ENCODE measurements at regions not wholly inside any gene's neighbourhood (a gene's known extent, or its start where the extent isn't known, plus 50 kb on each side); places are given as distances from the start of the nearest gene placed in this dataset.
A peak's percentile ranks its signal among the peaks of the same experiment; 100 is the strongest.

DNA sequence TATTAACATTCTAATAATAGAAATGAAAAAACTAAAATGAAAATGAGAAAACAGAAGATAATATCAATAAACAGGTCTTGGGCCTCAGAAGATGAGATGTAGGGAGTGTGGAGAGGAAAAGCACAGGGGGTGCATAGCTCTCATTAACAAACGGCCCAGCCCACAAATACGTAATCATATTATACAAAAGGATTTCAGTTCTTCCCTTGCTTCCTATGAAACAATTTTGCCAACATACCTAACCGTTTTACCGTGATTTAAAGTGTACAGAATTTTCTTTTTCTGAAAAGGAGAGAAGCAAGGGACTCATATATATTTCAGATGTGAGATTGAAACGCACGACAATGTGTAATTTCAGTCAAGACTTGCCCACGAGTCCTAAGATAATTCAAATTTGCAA, 136.0 kb downstream of the HFE start:
- Mint-ChIP-seq H3K4me3 (no peak overlapping the region), H3K36me3 (ENCODE audit: low read depth) (no peaks in the 10 kb centered on the region), H3K9me3 (no peaks in the 10 kb centered on the region), H3K27ac (no peak overlapping the region), H3K27me3 (no peaks in the 10 kb centered on the region), H3K4me1 (ENCODE audit: low read depth) (peaks cover 5% of the 10 kb centered on the region)
- peaks cover 4% of the 10 kb centered on the region for H3K36me3 ChIP-seq (ENCODE audit: insufficient read depth, low read length)
- POLR2A ChIA-PET: interaction anchor here (0.6 to 7.1 kb wide), 36 partner anchors 7 to 1670 kb away, joined by 3 to 378 read pairs (median 6); partner anchors contain the start of gene HMGN4
- peaks cover 0 to 13% of the 10 kb centered on the region in 2 experiments for H3K9me3 ChIP-seq (ENCODE audit: control insufficient read depth in 1 of 2, insufficient read depth in 1 of 2, low read length in 2 of 2)
- H3K27ac ChIP-seq (ENCODE audit: low read depth in 1 of 2, low read length in 2 of 2): peak overlapping the region; percentile 32 to 72
- H3K4me1 ChIP-seq (ENCODE audit: insufficient read depth, low read length): peaks cover 19% of the 10 kb centered on the region
- TF ChIP-seq, protein P1, sequence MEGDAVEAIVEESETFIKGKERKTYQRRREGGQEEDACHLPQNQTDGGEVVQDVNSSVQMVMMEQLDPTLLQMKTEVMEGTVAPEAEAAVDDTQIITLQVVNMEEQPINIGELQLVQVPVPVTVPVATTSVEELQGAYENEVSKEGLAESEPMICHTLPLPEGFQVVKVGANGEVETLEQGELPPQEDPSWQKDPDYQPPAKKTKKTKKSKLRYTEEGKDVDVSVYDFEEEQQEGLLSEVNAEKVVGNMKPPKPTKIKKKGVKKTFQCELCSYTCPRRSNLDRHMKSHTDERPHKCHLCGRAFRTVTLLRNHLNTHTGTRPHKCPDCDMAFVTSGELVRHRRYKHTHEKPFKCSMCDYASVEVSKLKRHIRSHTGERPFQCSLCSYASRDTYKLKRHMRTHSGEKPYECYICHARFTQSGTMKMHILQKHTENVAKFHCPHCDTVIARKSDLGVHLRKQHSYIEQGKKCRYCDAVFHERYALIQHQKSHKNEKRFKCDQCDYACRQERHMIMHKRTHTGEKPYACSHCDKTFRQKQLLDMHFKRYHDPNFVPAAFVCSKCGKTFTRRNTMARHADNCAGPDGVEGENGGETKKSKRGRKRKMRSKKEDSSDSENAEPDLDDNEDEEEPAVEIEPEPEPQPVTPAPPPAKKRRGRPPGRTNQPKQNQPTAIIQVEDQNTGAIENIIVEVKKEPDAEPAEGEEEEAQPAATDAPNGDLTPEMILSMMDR (IDR thresholded peaks at IDR 0.05): no peak
- DNase-seq: peak in 4 of 14 experiments; percentile 19 to 64 (median 45)
- H3K27me3 ChIP-seq (ENCODE audit: control insufficient read depth in 1 of 2, insufficient read depth in 2 of 2, low read length in 2 of 2): no peaks in the 10 kb centered on the region
- ATAC-seq (ENCODE audit: poor library complexity): peak; percentile 1
- intact Hi-C loops (cut with DNase I, micrococcal nuclease): no loop called here
- CTCF ChIA-PET: interaction anchor here (1.0 to 2.5 kb wide), 6 partner anchors 10 to 48 kb away, joined by 3 to 13 read pairs (median 4); a partner anchor contains a TSS
- H3K4me3 ChIP-seq (ENCODE audit: low read length): peak overlapping the region; percentile 68

GRCh38 chr6:26223650-26224546, 136.7 kb downstream of the HFE start:
- Histone ChIP-seq H3K4me3 (ENCODE audit: low read length) (peak overlapping the region; percentile 68), H3K4me1 (ENCODE audit: insufficient read depth, low read length) (peaks cover 18% of the 10 kb centered on the region), H3K27me3 (ENCODE audit: control insufficient read depth in 1 of 2, insufficient read depth in 2 of 2, low read length in 2 of 2) (no peaks in the 10 kb centered on the region), H3K27ac (ENCODE audit: low read depth in 1 of 2, low read length in 2 of 2) (peak overlapping the region; percentile 72 to 82), H3K9me3 (ENCODE audit: control insufficient read depth in 1 of 2, insufficient read depth in 1 of 2, low read length in 2 of 2) (peaks cover 0 to 13% of the 10 kb centered on the region in 2 experiments), H3K36me3 (ENCODE audit: insufficient read depth, low read length) (peaks cover 4% of the 10 kb centered on the region)
- ChIA-PET POLR2A (interaction anchor here (0.7 to 7.1 kb wide), 45 partner anchors 8 to 1669 kb away, joined by 3 to 378 read pairs (median 5); partner anchors contain the start of gene HMGN4), CTCF (interaction anchor here (0.9 to 2.5 kb wide), 7 partner anchors 13 to 51 kb away, joined by 3 to 13 read pairs (median 4); a partner anchor contains a TSS)
- Mint-ChIP-seq H3K36me3 (ENCODE audit: low read depth) (no peaks in the 10 kb centered on the region), H3K4me1 (ENCODE audit: low read depth) (peaks cover 5% of the 10 kb centered on the region), H3K27me3 (no peaks in the 10 kb centered on the region), H3K9me3 (no peaks in the 10 kb centered on the region), H3K4me3 (no peak overlapping the region), H3K27ac (no peak overlapping the region)
- ATAC-seq (ENCODE audit: poor library complexity) (peak; percentile 87), DNase-seq (peak in 13 of 14 experiments; percentile 45 to 93 (median 60))
- TF ChIP-seq, protein P1 (IDR thresholded peaks at IDR 0.05): no peak
- intact Hi-C loops (cut with DNase I, micrococcal nuclease): loop anchor here in 1 of 2 experiments (1.0 kb wide), 2 partner anchors 8 to 9 kb away; a partner anchor contains a TSS

- ChIA-PET CTCF (interaction anchor here (0.9 to 2.5 kb wide), 7 partner anchors 9 to 52 kb away, joined by 3 to 13 read pairs (median 5); a partner anchor contains a TSS), POLR2A (interaction anchor here (0.7 to 7.1 kb wide), 39 partner anchors 9 to 1669 kb away, joined by 3 to 378 read pairs (median 6); partner anchors contain the start of gene HMGN4)
- H3K27me3 Mint-ChIP-seq: no peaks in the 10 kb centered on the region
- peaks cover 4% of the 10 kb centered on the region for H3K36me3 ChIP-seq (ENCODE audit: insufficient read depth, low read length)
- peak overlapping the region; percentile 72 to 82 for H3K27ac ChIP-seq (ENCODE audit: low read depth in 1 of 2, low read length in 2 of 2)
- H3K4me3 ChIP-seq (ENCODE audit: low read length): peak overlapping the region; percentile 68
- H3K9me3 Mint-ChIP-seq: no peaks in the 10 kb centered on the region
- intact Hi-C loops (cut with DNase I, micrococcal nuclease): loop anchor here in 1 of 2 experiments (1.0 kb wide), 2 partner anchors 8 to 9 kb away; a partner anchor contains a TSS
- no peaks in the 10 kb centered on the region for H3K36me3 Mint-ChIP-seq (ENCODE audit: low read depth)
- ATAC-seq (ENCODE audit: poor library complexity) (no peak), DNase-seq (no peak)
- TF ChIP-seq, protein P1 (IDR thresholded peaks at IDR 0.05): no peak
- no peaks in the 10 kb centered on the region for H3K27me3 ChIP-seq (ENCODE audit: control insufficient read depth in 1 of 2, insufficient read depth in 2 of 2, low read length in 2 of 2)
- peaks cover 18% of the 10 kb centered on the region for H3K4me1 ChIP-seq (ENCODE audit: insufficient read depth, low read length)
- H3K4me3 Mint-ChIP-seq: no peak overlapping the region
- peaks cover 5% of the 10 kb centered on the region for H3K4me1 Mint-ChIP-seq (ENCODE audit: low read depth)
- peaks cover 0 to 13% of the 10 kb centered on the region in 2 experiments for H3K9me3 ChIP-seq (ENCODE audit: control insufficient read depth in 1 of 2, insufficient read depth in 1 of 2, low read length in 2 of 2)
- H3K27ac Mint-ChIP-seq: no peak overlapping the region
Measured at GRCh38 chr6:26224547-26224912, 137.3 kb downstream of the HFE start.

All from CD4-positive, alpha-beta T cell (primary cell).